ENCODE measurements at regions not wholly inside any gene's neighbourhood (a gene's known extent, or its start where the extent isn't known, plus 50 kb on each side); places are given as distances from the start of the nearest gene placed in this dataset.

- no peak overlapping the region for H3K27ac Mint-ChIP-seq
- peaks cover 0 to 2% (median 0%) of the 10 kb centered on the region in 7 donors for H3K9me3 Mint-ChIP-seq
- H3K4me1 Mint-ChIP-seq = no peaks in the 10 kb centered on the region
- Histone ChIP-seq H4K20me1 (ENCODE audit: insufficient read depth, low read length) (no peaks in the 10 kb centered on the region), H3K27ac (ENCODE audit: low read depth in 1 of 2, low read length in 2 of 2) (no peak overlapping the region), H3K9me3 (replicated peaks in 1 of 2; ENCODE audit: control insufficient read depth in 1 of 2, insufficient read depth in 1 of 2, low read length in 2 of 2) (no peaks in the 10 kb centered on the region), H3K4me3 (replicated peaks in 1 of 3; ENCODE audit: low read depth in 2 of 3, low read length in 3 of 3) (no peak overlapping the region), H3K27me3 (ENCODE audit: control insufficient read depth in 2 of 2, insufficient read depth in 2 of 2, low read length in 2 of 2) (no peaks in the 10 kb centered on the region), H3K79me2 (ENCODE audit: insufficient read depth, low read length) (no peaks in the 10 kb centered on the region), H2AFZ (ENCODE audit: insufficient read depth, low read depth, low read length, poor library complexity, severe bottlenecking) (no peak overlapping the region), H3K4me2 (replicated peaks; ENCODE audit: extremely low read depth, low read length, poor library complexity, severe bottlenecking) (no peak overlapping the region), H3K4me1 (ENCODE audit: control insufficient read depth in 1 of 2, insufficient read depth in 2 of 2, low read length in 2 of 2) (no peaks in the 10 kb centered on the region), H3K36me3 (replicated peaks in 1 of 2; ENCODE audit: control insufficient read depth in 1 of 2, insufficient read depth in 2 of 2, low read length in 2 of 2) (no peaks in the 10 kb centered on the region), H3K9ac (ENCODE audit: insufficient read depth, low read length, poor library complexity, severe bottlenecking) (no peak overlapping the region)
- no peak for DNase-seq
- H3K27me3 Mint-ChIP-seq (ENCODE audit: low read depth in 3 of 3) = peaks cover 0 to 3% (median 1%) of the 10 kb centered on the region in 3 donors
- H3K4me3 Mint-ChIP-seq = no peak overlapping the region
- intact Hi-C loops (cut with micrococcal nuclease) = no loop called here
- no peak for TF ChIP-seq CTCF (IDR thresholded peaks at IDR 0.05)
- WGBS (ENCODE audit: insufficient coverage) = no CpG with 5 or more reads among the region's 2 CpGs
- no peaks in the 10 kb centered on the region for H3K36me3 Mint-ChIP-seq
These were observed 57.2 kb upstream of the KY start for GRCh38 chr3:134707908-134708597.

DNA sequence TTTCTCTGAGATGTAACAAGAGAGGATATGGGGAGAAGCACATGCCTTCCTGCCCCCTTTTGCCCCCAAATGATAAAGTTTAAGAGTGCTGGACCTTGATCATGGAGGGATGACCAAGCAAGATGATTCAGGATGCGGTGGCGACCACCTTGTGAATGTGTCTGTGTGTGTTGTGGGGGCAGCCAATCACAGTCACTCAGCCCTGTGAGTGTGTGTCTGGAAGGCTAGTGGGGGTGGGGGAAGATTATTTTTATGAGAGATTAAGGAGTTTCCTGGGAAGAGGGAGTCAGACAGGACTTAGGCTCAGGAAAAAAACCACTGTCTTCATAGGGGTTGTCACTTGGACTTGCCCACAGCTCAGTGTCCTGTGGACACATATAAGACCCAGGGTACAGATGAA, 57.8 kb upstream of the KY start:
- no peak overlapping the region for H2AFZ ChIP-seq (ENCODE audit: insufficient read depth, low read depth, low read length, poor library complexity, severe bottlenecking)
- H3K27ac Mint-ChIP-seq = no peak overlapping the region
- no peak overlapping the region for H3K4me3 ChIP-seq (replicated peaks in 1 of 3; ENCODE audit: low read depth in 2 of 3, low read length in 3 of 3)
- no peaks in the 10 kb centered on the region for H3K36me3 ChIP-seq (replicated peaks in 1 of 2; ENCODE audit: control insufficient read depth in 1 of 2, insufficient read depth in 2 of 2, low read length in 2 of 2)
- H3K27me3 ChIP-seq (ENCODE audit: control insufficient read depth in 2 of 2, insufficient read depth in 2 of 2, low read length in 2 of 2) = no peaks in the 10 kb centered on the region
- 100% methylated on average over 2 of the region's 2 CpGs for WGBS (ENCODE audit: insufficient coverage)
- H4K20me1 ChIP-seq (ENCODE audit: insufficient read depth, low read length) = no peaks in the 10 kb centered on the region
- H3K9ac ChIP-seq (ENCODE audit: insufficient read depth, low read length, poor library complexity, severe bottlenecking) = no peak overlapping the region
- no peak overlapping the region for H3K4me3 Mint-ChIP-seq
- H3K79me2 ChIP-seq (ENCODE audit: insufficient read depth, low read length) = no peaks in the 10 kb centered on the region
- no peak overlapping the region for H3K27ac ChIP-seq (ENCODE audit: low read depth in 1 of 2, low read length in 2 of 2)
- DNase-seq = no peak
- H3K4me1 Mint-ChIP-seq = peaks cover 4% of the 10 kb centered on the region
- H3K9me3 ChIP-seq (replicated peaks in 1 of 2; ENCODE audit: control insufficient read depth in 1 of 2, insufficient read depth in 1 of 2, low read length in 2 of 2) = no peaks in the 10 kb centered on the region
- H3K4me2 ChIP-seq (replicated peaks; ENCODE audit: extremely low read depth, low read length, poor library complexity, severe bottlenecking) = no peak overlapping the region
- no peaks in the 10 kb centered on the region for H3K4me1 ChIP-seq (ENCODE audit: control insufficient read depth in 1 of 2, insufficient read depth in 2 of 2, low read length in 2 of 2)
- intact Hi-C loops (cut with micrococcal nuclease) = no loop called here
- H3K27me3 Mint-ChIP-seq (ENCODE audit: low read depth in 3 of 3) = peaks cover 0 to 3% (median 1%) of the 10 kb centered on the region in 3 donors
- TF ChIP-seq CTCF (IDR thresholded peaks at IDR 0.05) = no peak
- H3K36me3 Mint-ChIP-seq = no peaks in the 10 kb centered on the region
- H3K9me3 Mint-ChIP-seq = peaks cover 0 to 2% (median 0%) of the 10 kb centered on the region in 7 donors
